ENCODE measurements at regions not wholly inside any gene's neighbourhood (a gene's known extent, or its start where the extent isn't known, plus 50 kb on each side); places are given as distances from the start of the nearest gene placed in this dataset.
A peak's percentile ranks its signal among the peaks of the same experiment; 100 is the strongest.
"Not testable (repeated sequence)": the region's sequence is repeated elsewhere in the genome, so short reads cannot be mapped to it uniquely, and the experiment has no call there.

GRCh38 chr7:131057015-131057793 lies 270.5 kb upstream of the MKLN1 start:
- Mint-ChIP-seq H3K36me3 (ENCODE audit: low read depth) (peaks cover 28% of the 10 kb centered on the region), H3K4me3 (peak overlapping the region; percentile 70), H3K27me3 (ENCODE audit: low read depth) (no peaks in the 10 kb centered on the region), H3K9me3 (no peaks in the 10 kb centered on the region), H3K4me1 (ENCODE audit: low read depth) (peaks cover 35% of the 10 kb centered on the region), H3K27ac (peak overlapping the region; percentile 94)

DNA sequence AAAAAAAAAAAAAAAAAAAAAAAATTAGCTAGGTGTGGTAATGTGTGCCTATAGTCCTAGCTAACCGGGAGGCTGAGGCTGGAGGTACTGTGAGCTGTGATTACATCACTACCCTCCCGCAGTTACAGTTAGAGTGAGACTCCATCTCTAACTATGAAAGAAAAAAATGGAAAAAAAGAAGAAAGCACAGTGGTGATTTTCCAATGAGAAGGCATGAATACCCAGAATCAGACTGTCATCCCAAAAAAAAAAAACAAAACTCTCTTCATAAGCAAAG lies 269.9 kb upstream of the MKLN1 start:
- H3K27me3 Mint-ChIP-seq (ENCODE audit: low read depth): no peaks in the 10 kb centered on the region
- H3K9me3 Mint-ChIP-seq: no peaks in the 10 kb centered on the region
- H3K36me3 Mint-ChIP-seq (ENCODE audit: low read depth): peaks cover 28% of the 10 kb centered on the region
- H3K4me1 Mint-ChIP-seq (ENCODE audit: low read depth): peaks cover 35% of the 10 kb centered on the region
- peak overlapping the region; percentile 94 for H3K27ac Mint-ChIP-seq
- peak overlapping the region; percentile 70 for H3K4me3 Mint-ChIP-seq

- H3K9me3 Mint-ChIP-seq; H3K27me3 Mint-ChIP-seq (ENCODE audit: low read depth); H3K4me3 Mint-ChIP-seq: not testable (repeated sequence)
- H3K36me3 Mint-ChIP-seq (ENCODE audit: low read depth): peaks cover 31% of the 10 kb centered on the region
- H3K4me1 Mint-ChIP-seq (ENCODE audit: low read depth): peaks cover 35% of the 10 kb centered on the region
- H3K27ac Mint-ChIP-seq: peak overlapping the region; percentile 9
Observed at GRCh38 chr7:131058561-131059288, 269.0 kb upstream of the MKLN1 start.

- H3K27me3 Mint-ChIP-seq (ENCODE audit: low read depth); H3K4me3 Mint-ChIP-seq; H3K9me3 Mint-ChIP-seq; H3K27ac Mint-ChIP-seq: not testable (repeated sequence)
- peaks cover 27% of the 10 kb centered on the region for H3K36me3 Mint-ChIP-seq (ENCODE audit: low read depth)
- peaks cover 29% of the 10 kb centered on the region for H3K4me1 Mint-ChIP-seq (ENCODE audit: low read depth)
Observed at GRCh38 chr7:131059401-131059800, 268.3 kb upstream of the MKLN1 start.

DNA sequence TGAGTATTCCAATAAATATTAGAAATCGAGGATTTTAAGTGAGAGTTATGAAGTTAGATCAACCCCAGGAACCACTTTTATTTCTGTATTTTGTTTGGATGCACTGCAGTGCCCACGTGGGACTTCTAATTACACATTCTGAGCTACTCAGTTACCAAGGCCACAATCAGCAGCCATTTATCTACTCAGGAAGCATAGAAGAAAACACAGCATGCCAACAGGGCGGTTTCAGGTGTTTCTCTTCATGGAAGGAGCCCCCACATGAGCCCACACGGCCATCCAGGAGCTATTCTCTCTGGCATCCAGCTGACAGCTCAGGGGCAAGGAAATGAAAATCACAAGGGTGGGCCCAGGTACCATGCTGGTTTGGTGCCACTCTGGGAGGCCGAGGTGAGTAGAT lies 266.5 kb upstream of the MKLN1 start:
- H3K9me3 Mint-ChIP-seq: no peaks in the 10 kb centered on the region

DNA sequence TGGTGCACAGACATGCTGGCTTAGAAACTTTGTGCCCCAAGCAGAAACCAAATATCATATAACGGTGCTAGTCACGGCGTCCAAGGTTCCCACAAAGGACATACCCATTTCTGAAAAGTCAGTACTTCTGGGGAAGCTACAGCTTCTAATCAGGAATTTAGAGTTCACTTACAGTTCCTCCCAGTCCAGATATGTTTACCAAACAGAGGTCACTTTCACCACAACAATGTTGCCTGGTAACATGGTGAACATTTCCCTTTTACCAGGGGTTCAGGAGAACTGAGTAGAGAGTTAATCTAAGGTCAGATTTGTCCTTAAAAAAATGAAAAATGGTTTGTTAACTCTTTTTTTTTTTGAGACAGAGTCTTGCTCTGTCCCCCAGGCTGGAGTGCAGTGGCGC lies 265.9 kb upstream of the MKLN1 start:
- no peak overlapping the region for H3K27ac Mint-ChIP-seq
- no peak overlapping the region for H3K4me3 Mint-ChIP-seq
- H3K4me1 Mint-ChIP-seq (ENCODE audit: low read depth): peaks cover 17% of the 10 kb centered on the region
- peaks cover 20% of the 10 kb centered on the region for H3K36me3 Mint-ChIP-seq (ENCODE audit: low read depth)
- H3K27me3 Mint-ChIP-seq (ENCODE audit: low read depth): no peaks in the 10 kb centered on the region
- H3K9me3 Mint-ChIP-seq: no peaks in the 10 kb centered on the region

More for the DNA sequence above, 266.5 kb upstream of the MKLN1 start:
- peaks cover 21% of the 10 kb centered on the region for H3K36me3 Mint-ChIP-seq (ENCODE audit: low read depth)
- peaks cover 22% of the 10 kb centered on the region for H3K4me1 Mint-ChIP-seq (ENCODE audit: low read depth)
- H3K27me3 Mint-ChIP-seq (ENCODE audit: low read depth): no peaks in the 10 kb centered on the region
- H3K27ac Mint-ChIP-seq: no peak overlapping the region
- no peak overlapping the region for H3K4me3 Mint-ChIP-seq

DNA sequence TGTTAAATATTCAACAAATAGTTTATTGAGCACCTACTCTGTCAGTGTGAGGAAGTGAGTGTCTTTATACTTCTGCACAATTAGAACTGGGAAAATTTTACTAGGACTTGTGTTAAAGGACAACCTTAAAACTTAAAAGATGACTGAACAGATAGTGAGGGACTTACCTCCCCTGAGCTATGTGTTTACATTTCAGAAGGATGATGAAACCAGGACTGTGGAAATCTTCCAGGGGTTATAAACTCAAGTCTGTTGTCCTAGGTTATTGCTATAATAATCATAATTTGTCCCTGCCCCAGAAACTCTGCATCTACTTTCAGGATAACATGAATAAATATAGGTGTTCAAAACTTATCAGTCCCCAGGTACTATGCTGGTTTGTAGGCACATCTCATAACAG lies 261.0 kb upstream of the MKLN1 start:
- Mint-ChIP-seq H3K27ac (no peak overlapping the region), H3K36me3 (ENCODE audit: low read depth) (peaks cover 10% of the 10 kb centered on the region), H3K9me3 (no peaks in the 10 kb centered on the region), H3K27me3 (ENCODE audit: low read depth) (no peaks in the 10 kb centered on the region), H3K4me1 (ENCODE audit: low read depth) (peaks cover 15% of the 10 kb centered on the region), H3K4me3 (no peak overlapping the region)

DNA sequence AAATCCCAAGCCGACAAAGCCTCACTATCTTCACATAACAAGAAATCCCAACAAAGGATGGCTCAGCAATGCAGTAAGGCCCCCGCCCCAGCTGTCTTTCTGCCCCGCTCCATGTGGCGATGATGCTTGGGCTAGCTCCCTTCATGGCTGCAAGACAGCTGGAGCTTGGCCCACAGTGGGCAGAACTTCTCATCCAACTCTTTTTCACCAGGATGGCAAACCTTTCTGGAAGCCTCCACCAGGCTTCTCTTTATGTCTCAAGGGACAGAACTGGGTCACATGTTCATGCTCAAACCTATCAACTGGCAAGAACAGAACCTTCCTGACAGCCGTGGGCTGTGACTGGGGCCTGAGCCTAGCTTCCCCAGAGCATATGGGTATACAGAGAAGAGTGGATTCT lies 260.5 kb upstream of the MKLN1 start:
- no peaks in the 10 kb centered on the region for H3K9me3 Mint-ChIP-seq
- no peaks in the 10 kb centered on the region for H3K27me3 Mint-ChIP-seq (ENCODE audit: low read depth)
- no peak overlapping the region for H3K4me3 Mint-ChIP-seq
- H3K27ac Mint-ChIP-seq: peak overlapping the region; percentile 53
- peaks cover 10% of the 10 kb centered on the region for H3K36me3 Mint-ChIP-seq (ENCODE audit: low read depth)
- peaks cover 15% of the 10 kb centered on the region for H3K4me1 Mint-ChIP-seq (ENCODE audit: low read depth)

DNA sequence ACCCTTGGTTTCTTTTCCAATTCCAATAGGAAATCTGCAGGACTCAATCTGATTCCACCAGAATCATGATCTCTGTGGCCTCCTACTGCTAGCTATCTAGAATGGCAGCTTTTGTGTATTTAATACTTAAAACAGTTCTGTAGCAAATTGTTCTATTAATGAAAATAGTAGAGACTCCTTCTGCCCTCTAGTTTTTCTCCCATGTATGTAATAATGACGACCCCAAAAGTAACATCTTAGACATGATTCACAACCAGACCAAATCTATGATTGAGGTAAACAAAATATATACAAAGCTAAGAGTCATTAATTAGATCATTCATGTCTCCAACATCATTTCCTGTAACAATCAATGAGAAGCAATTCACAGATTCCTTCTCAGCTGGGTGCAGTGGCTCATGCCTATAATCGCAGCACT lies 259.1 kb upstream of the MKLN1 start:
- Mint-ChIP-seq H3K4me1 (ENCODE audit: low read depth) (peaks cover 24% of the 10 kb centered on the region), H3K27me3 (ENCODE audit: low read depth) (no peaks in the 10 kb centered on the region), H3K27ac (no peak overlapping the region), H3K4me3 (no peak overlapping the region), H3K9me3 (no peaks in the 10 kb centered on the region), H3K36me3 (ENCODE audit: low read depth) (peaks cover 9% of the 10 kb centered on the region)

GRCh38 chr7:131071786-131072504 lies 255.7 kb upstream of the MKLN1 start:
- H3K4me1 Mint-ChIP-seq (ENCODE audit: low read depth): peaks cover 23% of the 10 kb centered on the region

GRCh38 chr7:131072505-131073091 lies 255.1 kb upstream of the MKLN1 start:
- H3K4me1 Mint-ChIP-seq (ENCODE audit: low read depth): peaks cover 25% of the 10 kb centered on the region
- peaks cover 20% of the 10 kb centered on the region for H3K36me3 Mint-ChIP-seq (ENCODE audit: low read depth)
- no peak overlapping the region for H3K27ac Mint-ChIP-seq
- H3K9me3 Mint-ChIP-seq: no peaks in the 10 kb centered on the region
- H3K27me3 Mint-ChIP-seq (ENCODE audit: low read depth): no peaks in the 10 kb centered on the region
- H3K4me3 Mint-ChIP-seq: no peak overlapping the region

More at GRCh38 chr7:131071786-131072504, 255.7 kb upstream of the MKLN1 start:
- no peak overlapping the region for H3K4me3 Mint-ChIP-seq
- peaks cover 20% of the 10 kb centered on the region for H3K36me3 Mint-ChIP-seq (ENCODE audit: low read depth)
- H3K9me3 Mint-ChIP-seq: no peaks in the 10 kb centered on the region
- peak overlapping the region; percentile 15 for H3K27ac Mint-ChIP-seq
- H3K27me3 Mint-ChIP-seq (ENCODE audit: low read depth): no peaks in the 10 kb centered on the region

DNA sequence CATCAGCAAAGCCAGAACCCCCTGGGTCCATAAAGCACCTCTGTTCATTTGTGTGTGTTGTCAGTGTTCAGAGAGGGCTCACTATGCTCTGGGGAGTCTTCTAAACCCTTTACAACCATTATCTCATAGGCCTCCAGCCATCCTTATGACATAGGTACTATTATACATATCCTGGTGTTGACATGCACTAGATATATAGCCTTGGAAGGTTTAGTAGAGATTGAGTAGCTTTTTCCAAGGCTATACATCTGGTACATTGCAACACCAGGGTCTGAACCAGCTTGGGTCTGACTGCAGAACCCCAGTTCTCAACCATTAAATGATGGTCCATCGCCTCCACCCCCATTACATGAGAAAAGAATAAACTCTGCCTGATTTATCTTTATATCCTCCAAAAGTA lies 253.6 kb upstream of the MKLN1 start:
- Mint-ChIP-seq H3K9me3 (no peaks in the 10 kb centered on the region), H3K27me3 (ENCODE audit: low read depth) (no peaks in the 10 kb centered on the region), H3K4me3 (no peak overlapping the region), H3K4me1 (ENCODE audit: low read depth) (peaks cover 22% of the 10 kb centered on the region), H3K27ac (no peak overlapping the region), H3K36me3 (ENCODE audit: low read depth) (peaks cover 18% of the 10 kb centered on the region)

DNA sequence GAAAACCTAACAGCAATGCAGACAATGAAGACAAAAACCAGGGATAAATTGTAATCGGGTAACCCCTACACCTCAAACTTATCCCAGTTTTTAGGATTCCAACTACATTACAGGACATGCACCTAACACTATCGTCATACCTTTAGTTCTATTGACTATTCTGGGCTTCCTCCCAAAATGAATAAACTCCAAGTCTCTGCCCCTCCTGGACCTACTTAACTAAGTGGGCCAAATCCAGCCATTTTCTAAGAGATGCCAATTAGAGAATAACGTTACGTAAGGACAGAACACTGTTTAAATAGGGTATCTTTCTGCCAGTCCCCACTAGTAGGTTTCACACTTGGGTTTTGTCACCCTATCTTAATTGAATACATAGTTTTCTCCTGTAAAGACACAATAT lies 253.1 kb upstream of the MKLN1 start:
- Mint-ChIP-seq H3K4me3 (no peak overlapping the region), H3K9me3 (no peaks in the 10 kb centered on the region), H3K4me1 (ENCODE audit: low read depth) (peaks cover 17% of the 10 kb centered on the region), H3K36me3 (ENCODE audit: low read depth) (peaks cover 15% of the 10 kb centered on the region), H3K27ac (no peak overlapping the region), H3K27me3 (ENCODE audit: low read depth) (no peaks in the 10 kb centered on the region)

DNA sequence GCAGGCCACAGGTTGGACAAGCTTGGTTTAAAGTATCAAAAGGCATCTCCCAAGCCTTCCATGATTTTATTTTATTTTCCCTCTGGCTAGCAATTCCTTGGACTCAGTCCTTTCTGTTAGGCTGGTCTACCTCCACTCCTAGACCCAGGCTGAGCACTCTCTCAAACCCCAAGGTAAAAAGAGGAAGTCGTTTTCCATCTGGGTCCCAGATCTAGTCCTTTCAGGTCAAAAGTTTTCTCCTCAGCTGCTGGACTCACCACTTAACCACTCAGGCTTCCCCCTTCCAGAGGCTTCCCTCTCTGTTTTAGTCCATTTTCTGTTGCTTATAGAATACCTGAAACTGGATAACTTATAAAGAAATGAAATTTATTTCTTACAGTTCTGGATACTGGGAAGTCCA lies 252.3 kb upstream of the MKLN1 start:
- Mint-ChIP-seq H3K4me1 (ENCODE audit: low read depth) (peaks cover 16% of the 10 kb centered on the region), H3K27me3 (ENCODE audit: low read depth) (no peaks in the 10 kb centered on the region), H3K27ac (no peak overlapping the region), H3K36me3 (ENCODE audit: low read depth) (peaks cover 15% of the 10 kb centered on the region), H3K4me3 (no peak overlapping the region), H3K9me3 (no peaks in the 10 kb centered on the region)
